HG03066 (cell line): ENCODE measurements at regions not wholly inside any gene's neighbourhood (a gene's known extent, or its start where the extent isn't known, plus 50 kb on each side); places are given as distances from the start of the nearest gene placed in this dataset.
"Not testable (repeated sequence)": the region's sequence is repeated elsewhere in the genome, so short reads cannot be mapped to it uniquely, and the experiment has no call there.

Experiments
- ATAC-seq: cut with Tn5 transposase; IDR thresholded peaks from one replicate; pipeline ENCODE4 v1.9.1; 2021; ENCODE audit warnings: low read depth; ENCODE audit not compliant: unreplicated experiment

DNA sequence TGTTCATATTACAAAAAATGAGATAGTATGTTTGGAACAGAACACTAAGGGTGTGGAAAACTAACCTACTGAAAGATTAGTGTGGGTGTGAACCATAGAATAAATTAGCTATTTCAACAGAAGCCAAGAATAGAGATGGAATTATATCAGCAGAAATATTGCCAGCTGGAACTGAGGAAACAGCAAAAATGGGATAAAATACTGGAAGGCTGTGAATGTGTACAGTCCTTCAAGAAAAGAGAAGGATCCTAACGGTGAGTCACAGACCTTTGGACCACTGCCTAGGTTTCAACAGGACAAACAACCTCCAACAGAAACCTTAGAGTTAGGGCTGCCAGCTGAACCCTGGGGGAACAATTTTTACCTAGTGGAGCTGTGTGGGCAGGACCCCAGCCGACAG lies 395.0 kb downstream of the ZWINT start:
- no peak for ATAC-seq

DNA sequence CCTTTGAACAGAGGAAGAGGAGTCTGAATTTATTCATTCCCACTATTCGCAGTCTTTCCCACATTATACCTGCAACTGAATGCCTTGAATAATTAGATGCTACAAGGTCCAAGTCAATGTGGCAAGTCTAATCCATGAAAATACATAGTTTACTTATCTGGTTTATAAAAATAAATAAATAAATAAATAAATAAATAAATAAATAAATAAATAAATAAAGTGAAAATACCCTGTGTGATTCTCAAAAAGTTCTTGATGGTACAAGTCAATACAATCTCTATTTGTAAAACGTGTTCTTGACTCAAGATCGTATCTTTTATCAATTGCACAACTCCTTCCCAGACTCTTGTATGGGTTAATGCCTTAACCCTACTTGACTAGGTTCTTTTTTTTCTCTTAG lies 417.7 kb downstream of the ZWINT start:
- ATAC-seq, result no peak

DNA sequence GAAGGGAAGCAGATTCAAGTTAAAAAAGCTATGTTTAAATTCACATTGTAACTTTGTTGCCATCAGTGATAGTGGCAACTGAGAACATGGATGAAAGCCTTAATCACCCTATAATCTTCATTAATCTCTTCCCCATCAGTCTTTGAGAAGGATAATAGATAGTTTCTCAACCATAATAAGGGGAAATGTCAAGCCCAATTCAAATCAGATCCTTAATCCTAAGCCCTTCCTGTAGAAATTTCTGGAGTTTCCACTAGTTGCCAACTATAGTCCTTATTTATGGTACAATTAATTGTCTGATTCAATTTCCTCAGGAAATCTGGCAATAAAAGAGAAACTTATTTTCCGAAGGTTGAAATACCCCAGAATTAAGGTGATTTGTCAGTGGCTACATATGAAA lies 431.8 kb downstream of the ZWINT start:
- ATAC-seq, result no peak

DNA sequence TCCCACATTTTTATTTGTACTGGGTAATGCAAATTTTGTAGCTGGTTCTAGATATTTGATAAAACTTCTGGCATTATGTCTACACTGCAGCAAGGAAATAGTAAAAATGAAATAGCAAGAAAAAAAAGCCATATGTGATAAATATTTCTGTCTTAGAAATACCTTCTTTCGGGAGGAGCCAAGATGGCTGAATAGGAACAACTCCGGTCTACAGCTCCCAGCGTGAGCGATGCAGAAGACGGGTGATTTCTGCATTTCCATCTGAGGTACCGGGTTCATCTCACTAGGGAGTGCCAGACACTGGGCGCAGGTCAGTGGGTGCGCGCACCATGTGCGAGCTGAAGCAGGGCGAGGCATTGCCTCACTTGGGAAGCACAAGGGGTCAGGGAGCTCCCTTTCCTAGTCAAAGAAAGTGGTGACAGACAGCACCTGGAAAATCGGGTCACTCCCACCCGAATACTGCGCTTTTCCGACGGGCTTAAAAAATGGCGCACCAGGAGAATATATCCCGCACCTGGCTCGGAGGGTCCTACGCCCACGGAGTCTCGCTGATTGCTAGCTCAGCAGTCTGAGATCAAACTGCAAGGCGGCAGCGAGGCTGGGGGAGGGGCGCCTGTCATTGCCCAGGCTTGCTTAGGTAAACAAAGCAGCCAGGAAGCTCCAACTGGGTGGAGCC lies 461.4 kb downstream of the ZWINT start:
- ATAC-seq, result not testable (repeated sequence)

DNA sequence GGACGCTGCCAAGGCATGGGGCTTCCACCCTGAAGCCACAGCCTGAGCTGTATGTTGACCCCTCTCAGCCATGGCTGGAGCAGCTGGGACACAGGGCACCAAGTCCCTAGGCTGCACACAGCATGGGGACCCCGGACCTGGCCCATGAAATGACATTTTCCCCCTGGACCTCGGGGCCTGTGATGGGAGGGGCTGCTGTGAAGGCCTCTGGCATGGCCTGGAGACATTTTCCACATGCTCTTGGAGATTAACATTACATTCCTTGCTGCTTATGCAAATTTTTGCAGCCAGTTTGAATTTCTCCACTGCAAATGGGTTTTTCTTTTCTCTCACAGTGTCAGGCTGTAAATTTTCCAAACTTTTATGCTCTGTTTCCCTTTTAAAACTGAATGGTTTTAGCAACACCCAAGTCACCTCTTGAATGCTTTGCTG lies 463.6 kb downstream of the ZWINT start:
- ATAC-seq, result no peak

DNA sequence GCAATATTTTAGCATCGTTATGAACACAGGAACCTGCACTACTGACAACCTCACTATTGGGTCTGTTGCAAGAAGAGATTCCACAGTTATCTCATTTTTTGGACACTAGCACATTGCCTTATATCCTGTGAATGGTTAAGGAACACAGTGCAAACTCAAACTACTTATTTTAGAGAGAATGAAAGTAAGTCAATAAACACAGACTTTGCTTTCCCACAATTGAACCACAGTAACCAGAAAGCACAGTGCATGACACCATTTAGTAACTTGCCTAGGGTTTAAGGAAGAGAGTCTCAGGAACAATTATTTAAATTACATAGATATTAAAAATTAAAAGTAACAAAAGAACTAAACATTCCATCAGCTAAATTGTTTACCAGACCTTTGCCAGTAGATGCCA lies 468.8 kb downstream of the ZWINT start:
- ATAC-seq, result no peak

DNA sequence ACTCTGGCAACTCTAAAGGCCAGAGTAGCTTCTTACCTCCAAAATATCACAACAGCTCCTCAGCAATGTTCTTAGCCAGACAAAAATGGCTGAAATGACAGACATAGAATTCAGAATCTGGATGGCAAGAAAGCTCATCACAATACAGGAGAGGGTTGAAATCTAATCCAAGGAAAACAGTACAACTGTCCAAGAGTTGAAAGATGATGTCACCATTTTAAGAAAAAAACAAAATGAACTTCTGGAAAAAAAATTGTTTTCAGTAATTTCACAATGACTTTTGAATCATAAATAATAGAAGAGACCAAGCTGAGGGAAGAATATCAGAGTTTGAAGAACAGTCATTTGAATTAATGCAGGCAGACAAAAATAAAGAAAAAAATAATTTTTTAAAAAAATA lies 479.5 kb downstream of the ZWINT start:
- no peak for ATAC-seq

DNA sequence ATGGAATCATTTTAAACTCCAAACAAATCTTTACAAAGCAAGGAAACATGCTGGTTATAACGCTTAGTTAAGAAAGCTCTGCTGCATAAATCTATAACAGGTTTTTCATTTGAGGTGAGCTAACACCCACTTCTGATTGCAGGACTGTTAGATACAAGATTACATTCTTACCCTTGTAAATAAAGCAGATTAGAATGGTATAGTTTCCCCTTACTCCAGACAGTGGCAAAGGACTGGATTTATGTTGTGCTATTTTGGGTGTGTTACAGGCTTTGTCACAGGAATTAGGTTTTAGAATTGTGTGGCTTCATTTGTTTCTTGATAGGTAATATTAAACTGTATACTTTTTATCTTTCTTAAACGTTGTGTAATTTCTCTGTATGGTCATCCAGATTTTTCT lies 487.6 kb downstream of the ZWINT start:
- no peak for ATAC-seq

DNA sequence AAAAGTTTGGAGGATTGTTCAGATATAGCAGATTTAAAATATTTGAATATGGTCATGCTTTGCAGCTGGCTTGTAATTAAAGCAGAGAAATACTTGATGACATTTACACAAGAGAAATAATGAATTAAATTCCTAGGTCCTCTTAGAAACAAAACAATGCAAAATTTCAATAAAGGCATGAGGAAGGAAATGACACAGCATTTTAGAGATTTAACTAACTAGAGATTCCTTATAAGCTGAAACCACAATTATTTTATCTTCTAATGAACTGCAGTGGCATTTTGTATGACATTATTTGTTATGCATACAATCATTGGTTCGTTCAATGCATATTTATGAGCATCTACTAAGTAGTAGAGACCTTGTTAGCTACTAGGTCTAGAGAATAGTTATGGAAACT lies 490.9 kb downstream of the ZWINT start:
- ATAC-seq, result no peak

DNA sequence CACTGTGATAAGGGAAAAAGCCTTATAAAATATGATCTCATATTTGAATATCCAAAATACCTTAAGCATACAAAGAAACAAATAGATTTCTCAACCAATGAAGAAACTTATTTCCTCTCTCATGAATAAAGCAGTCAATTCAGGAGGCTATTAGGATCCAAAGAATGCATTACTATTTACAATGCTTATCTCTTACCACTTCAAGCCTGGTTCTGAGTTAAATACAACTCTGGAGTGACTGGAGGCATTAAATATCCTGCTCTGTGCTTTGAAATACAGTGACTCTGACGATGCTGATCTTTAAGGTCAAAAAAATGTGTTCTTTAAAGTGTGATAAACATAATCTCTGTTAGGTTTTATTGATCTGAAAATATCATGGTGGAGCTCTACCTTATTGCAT lies 493.2 kb downstream of the ZWINT start:
- ATAC-seq, result no peak

DNA sequence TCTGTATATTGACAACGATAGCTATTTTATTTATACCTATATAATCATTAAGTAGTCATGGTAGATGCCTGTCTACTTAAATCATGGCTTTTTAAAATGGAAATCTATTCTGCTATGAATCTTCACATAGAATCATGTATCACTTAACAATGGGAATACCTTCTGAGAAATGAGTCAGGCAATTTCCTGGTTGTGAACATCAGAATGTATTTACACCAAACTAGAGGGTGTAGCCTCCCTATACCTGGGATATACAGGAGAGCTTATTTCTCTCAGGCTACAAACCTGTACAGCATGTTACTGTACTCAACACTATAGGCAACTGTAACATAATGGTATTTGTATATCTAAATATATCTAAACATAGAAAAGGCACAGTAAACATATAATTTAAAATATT lies 502.3 kb downstream of the ZWINT start:
- no peak for ATAC-seq

DNA sequence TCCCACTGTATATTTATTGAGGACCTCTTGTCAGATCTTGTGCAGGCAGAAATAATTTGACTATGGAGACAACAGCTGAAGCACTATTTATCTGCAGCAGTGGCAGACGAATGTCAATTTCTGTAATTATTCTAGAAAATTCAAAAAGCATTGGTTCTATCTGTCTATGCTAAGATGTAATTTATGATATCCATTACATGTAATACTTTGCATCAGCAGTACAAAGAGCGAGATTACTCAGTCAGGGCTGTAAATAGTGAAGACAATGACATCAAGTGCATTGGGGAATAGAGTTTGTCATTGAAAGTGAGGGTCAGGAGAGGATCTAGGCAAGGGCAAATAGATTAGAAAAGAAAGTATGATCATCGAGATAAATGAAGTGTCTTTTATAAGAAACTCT lies 508.2 kb downstream of the ZWINT start:
- ATAC-seq, result no peak

DNA sequence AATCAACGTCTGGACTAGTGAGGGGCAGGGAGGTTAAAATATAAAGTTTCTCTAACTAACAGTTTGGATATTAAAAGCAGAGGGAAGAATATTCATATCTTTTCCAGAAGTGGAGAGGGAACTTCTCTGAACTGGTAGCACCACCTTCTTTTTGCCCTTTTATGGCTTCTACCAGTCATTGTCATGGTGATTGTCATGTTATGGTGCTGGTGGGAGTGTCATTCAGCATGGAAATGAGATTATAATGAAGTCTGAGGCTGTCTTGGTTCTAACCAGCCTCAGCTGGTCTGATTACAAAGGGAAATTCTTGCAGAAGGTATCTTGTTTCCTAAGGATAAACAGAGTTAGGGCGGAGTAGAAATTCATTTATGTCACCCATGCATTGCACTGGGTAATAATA lies 523.8 kb downstream of the ZWINT start:
- no peak for ATAC-seq

DNA sequence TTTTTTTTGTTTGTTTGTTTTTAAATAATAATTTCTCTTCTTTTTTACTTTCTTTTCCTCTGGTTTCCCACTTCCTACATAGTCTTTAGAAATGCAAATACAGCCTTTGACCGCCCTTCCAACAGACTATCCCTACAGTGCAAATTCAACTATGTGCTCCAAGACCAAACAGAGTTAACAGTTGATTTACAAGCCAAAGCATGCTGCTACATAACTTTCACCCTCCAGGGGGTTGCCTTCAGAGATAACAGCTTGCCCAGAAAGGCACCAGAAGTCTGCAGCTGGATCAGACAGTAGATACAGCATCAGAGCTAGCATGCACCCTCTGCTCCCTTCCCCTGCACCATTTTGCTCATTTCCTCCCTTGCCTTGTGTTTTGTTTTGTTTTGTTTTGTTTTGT lies 539.0 kb downstream of the ZWINT start:
- no peak for ATAC-seq

DNA sequence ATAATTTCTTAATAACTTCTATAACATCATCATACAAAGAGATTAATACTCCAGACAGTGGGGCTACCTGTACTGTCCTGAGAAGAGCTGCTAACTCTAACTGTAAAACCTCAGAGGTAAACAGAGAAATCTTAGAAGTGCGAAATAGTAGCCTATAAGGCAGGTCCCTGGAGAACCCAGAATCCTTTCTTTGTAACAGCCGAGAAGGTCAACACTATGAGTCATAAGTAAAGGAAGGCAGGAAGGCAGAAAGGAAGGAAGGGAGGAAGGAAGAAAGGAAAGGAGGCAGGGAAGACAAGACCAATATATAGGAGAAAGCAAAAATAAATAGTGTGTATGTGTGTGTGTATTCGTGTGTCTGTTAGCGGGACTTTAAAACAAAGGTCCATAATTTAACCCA lies 540.6 kb downstream of the ZWINT start:
- ATAC-seq, result no peak

DNA sequence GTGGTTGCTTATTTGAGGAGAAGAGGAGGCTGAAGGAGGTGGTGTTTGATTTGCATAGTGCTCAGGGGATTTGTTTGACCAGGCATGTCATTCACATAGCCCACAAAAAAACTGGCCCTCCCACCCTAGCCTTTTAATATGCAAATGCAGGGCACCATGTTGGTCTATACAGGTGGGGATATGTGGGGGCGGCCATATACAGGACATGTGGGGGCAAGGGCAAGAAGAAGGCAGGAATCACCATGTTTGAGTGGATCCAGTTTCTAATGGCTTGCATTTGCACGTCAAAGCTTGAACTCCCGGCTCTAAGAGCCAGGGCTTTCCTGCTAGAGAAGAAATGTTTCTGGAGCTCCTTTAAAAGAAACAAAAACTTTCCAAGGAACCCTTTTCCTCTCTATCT lies 541.0 kb downstream of the ZWINT start:
- ATAC-seq, result no peak

DNA sequence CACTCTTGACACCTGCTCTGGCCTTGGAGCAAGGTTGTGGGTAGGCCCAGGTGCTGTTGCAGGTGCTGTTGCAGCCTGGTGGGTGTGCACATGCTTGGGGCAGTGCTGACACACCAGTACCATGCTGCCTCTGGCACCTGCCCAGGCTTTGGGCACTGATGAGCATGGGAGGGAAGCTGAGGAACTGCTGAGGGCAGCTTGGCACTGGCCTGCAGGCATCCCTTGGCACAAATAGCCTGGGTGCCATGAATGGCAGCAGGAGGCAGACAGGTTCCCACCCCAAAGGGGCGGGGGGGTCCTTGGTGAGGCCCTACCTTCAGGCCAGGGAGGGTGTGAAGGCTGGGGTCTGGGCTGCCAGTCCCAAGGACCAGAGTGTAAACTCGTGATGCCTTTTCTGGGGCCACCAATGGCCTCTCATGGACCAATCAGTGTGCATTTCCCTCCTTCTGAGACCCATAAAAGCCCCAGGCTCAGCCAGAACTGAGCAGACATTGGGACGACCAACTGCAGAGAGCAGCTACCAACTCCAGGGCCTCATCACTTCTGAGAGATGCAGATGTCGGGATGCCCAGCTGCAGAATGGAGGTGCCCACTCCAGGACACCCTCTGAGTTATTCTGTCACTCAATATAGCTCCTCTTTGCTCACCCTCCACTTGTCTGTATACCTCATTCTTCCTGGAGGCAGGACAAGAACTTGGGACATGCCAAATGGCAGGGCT lies 547.4 kb downstream of the ZWINT start:
- ATAC-seq, result no peak

DNA sequence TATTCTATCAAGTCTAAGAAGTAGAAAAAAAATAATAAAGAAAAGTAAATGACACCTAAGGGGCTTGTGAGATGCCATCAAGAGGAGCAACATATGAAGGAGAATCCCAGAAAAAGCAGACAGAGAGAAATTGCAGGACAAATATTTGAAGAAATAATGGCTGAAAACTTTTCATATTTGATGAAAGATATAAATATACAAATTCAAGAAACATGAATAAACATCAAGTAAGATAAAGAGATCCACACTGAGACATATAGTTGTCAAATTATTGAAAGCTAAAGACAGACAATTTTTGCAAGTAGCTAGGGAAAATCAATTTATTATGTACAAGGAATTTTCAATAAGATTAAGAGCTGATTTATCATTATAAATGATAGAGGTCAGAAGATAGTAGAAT lies 558.0 kb downstream of the ZWINT start:
- no peak for ATAC-seq

DNA sequence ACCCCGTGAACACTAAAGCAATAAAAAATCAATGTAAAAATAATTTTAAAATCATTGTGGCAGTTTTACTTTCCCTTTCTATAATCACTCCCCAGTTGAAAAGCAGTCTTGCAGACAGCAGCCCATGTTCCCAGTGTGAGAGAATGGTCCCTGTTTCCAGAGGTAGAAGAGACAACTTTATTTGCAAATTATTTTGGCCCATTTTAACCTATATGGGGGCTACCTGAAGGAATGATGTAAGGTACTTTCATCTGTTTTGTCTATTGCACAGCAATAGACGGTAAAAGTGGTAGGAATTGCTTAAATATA lies 559.8 kb downstream of the ZWINT start:
- ATAC-seq, result no peak

DNA sequence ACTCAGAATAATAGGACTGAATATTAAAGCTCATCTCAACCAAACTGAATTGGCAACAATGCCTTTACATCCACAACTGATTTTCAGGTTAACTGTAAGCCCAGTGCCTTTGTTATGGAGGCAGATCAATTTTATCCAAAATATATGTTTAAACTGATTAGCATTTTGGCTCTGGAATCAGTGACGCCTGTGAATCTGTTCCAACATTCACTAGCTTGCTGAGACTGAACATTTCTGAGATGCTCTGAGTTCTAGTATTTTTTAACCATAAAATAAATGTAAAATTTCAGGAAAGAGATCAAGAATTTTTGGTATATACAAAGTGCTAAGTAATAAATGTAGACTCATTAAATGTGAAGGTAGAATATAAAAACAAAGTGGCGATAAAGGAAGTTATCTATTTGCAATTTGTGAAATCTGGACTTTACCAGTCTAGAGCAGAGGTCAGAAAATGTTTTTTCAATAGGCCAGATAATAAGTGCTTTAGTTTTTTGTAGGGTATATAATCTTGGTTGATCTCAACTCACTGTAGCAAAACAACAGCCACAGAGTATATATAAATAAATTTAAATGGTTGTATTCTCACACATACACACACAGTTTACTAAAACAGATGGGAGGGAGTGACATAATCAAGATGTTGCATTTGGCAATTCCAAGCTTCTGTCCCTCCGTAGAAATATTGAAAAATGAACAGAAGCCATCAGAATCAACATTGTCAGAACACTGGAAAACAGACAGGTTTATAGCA lies 560.3 kb downstream of the ZWINT start:
- ATAC-seq, result no peak

DNA sequence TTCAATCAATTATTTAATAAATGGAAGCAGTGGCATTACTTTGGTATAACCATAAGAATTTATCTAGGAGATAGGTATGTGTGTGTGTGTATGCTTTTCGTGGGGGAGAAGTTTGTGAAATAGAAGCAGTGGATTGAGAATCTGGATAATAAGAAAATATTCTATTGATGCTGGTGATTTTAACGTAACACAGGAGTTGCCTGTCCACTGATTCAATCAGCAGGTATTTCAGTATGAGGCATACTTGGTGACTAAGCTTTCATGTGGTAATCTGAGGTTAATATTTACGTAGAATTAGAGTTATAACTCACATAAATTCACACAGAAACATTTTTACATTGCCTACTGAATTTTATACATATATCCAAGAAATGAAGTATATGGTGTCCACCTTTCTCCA lies 568.0 kb downstream of the ZWINT start:
- ATAC-seq, result no peak

DNA sequence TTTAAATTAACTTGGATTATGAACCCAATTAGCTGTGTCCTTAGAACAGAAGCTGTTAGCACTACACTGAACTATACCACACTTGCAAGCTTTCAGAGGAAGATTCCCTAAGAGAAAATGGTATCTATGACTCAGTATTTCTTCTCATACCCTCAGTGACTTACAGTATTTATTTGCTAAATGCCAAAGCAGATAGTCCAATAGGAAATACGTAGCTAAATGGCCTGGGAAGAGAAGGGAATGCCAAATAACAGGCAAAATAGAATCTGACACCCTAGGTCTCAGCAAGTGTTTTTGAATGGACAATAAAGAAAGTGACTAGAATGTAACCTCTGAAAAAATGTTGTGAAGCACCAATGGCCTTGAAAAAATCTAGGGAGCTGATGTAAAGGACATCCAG lies 570.8 kb downstream of the ZWINT start:
- ATAC-seq, result not testable (repeated sequence)
